Daoy (cell line): ENCODE measurements at regions not wholly inside any gene's neighbourhood (a gene's known extent, or its start where the extent isn't known, plus 50 kb on each side); places are given as distances from the start of the nearest gene placed in this dataset.

ENCODE experiments used
- DNase-seq: peaks from one replicate; pipeline ENCODE4 v3.0.0-alpha.2; 2015; ENCODE audit warnings: low read depth

- DNase-seq: no peak
These were observed 856.4 kb upstream of the CELF4 start for GRCh38 chr18:38421872-38422615.

GRCh38 chr18:38421021-38421420 lies 855.4 kb upstream of the CELF4 start:
- no peak for DNase-seq

GRCh38 chr18:38420611-38421010 lies 855.0 kb upstream of the CELF4 start:
- no peak for DNase-seq

- DNase-seq: no peak
These were observed 850.2 kb upstream of the CELF4 start for GRCh38 chr18:38415811-38416210.

- DNase-seq: no peak
These were observed 847.6 kb upstream of the CELF4 start for GRCh38 chr18:38413193-38413592.

- DNase-seq: no peak
These were observed 841.0 kb upstream of the CELF4 start for GRCh38 chr18:38406607-38407006.

GRCh38 chr18:38402509-38402908 lies 836.9 kb upstream of the CELF4 start:
- no peak for DNase-seq

- no peak for DNase-seq
These were observed 831.5 kb upstream of the CELF4 start for GRCh38 chr18:38397094-38397493.

GRCh38 chr18:38386146-38386545 lies 820.5 kb upstream of the CELF4 start:
- DNase-seq: no peak

- no peak for DNase-seq
These were observed 804.4 kb upstream of the CELF4 start for GRCh38 chr18:38369772-38370690.

- DNase-seq: no peak
These were observed 803.3 kb upstream of the CELF4 start for GRCh38 chr18:38368886-38369285.

GRCh38 chr18:38368246-38368645 lies 802.6 kb upstream of the CELF4 start:
- DNase-seq: no peak

- no peak for DNase-seq
These were observed 801.9 kb upstream of the CELF4 start for GRCh38 chr18:38367473-38367872.

- no peak for DNase-seq
These were observed 796.7 kb upstream of the CELF4 start for GRCh38 chr18:38362286-38362792.

GRCh38 chr18:38358805-38359657 lies 793.4 kb upstream of the CELF4 start:
- no peak for DNase-seq

- DNase-seq: no peak
These were observed 787.6 kb upstream of the CELF4 start for GRCh38 chr18:38353149-38353548.

- DNase-seq: no peak
These were observed 784.5 kb upstream of the CELF4 start for GRCh38 chr18:38350141-38350540.

GRCh38 chr18:38330573-38330972 lies 765.0 kb upstream of the CELF4 start:
- DNase-seq: no peak

- DNase-seq: no peak
These were observed 763.5 kb upstream of the CELF4 start for GRCh38 chr18:38329145-38329544.

- DNase-seq: no peak
These were observed 756.6 kb upstream of the CELF4 start for GRCh38 chr18:38322206-38322605.

- no peak for DNase-seq
These were observed 755.7 kb upstream of the CELF4 start for GRCh38 chr18:38321262-38321661.

- DNase-seq: no peak
These were observed 752.8 kb upstream of the CELF4 start for GRCh38 chr18:38318416-38318815.
